ENCODE measurements at regions not wholly inside any gene's neighbourhood (a gene's known extent, or its start where the extent isn't known, plus 50 kb on each side); places are given as distances from the start of the nearest gene placed in this dataset.

GRCh38 chr4:1537410-1538095 lies 131.3 kb upstream of the NKX1-1 start:
- TF ChIP-seq CTCF (conservative IDR thresholded peaks at IDR 0.05) (no peak), ZFX (IDR thresholded peaks at IDR 0.05) (no peak)

Data from C4-2B (cell line).